DMS114 treated with DMSO at 0.1 percent for 48 hours (cell line): ENCODE measurements at regions not wholly inside any gene's neighbourhood (a gene's known extent, or its start where the extent isn't known, plus 50 kb on each side); places are given as distances from the start of the nearest gene placed in this dataset.

Source experiments
- DNase-seq: peaks from one replicate; lab custom pipeline; 2025; ENCODE audit not compliant: unreplicated experiment; lab: John Stamatoyannopoulos, UW

- DNase-seq, result no peak
Measured at GRCh38 chr9:16153741-16154140, 600.9 kb downstream of the CCDC171 start.

DNA sequence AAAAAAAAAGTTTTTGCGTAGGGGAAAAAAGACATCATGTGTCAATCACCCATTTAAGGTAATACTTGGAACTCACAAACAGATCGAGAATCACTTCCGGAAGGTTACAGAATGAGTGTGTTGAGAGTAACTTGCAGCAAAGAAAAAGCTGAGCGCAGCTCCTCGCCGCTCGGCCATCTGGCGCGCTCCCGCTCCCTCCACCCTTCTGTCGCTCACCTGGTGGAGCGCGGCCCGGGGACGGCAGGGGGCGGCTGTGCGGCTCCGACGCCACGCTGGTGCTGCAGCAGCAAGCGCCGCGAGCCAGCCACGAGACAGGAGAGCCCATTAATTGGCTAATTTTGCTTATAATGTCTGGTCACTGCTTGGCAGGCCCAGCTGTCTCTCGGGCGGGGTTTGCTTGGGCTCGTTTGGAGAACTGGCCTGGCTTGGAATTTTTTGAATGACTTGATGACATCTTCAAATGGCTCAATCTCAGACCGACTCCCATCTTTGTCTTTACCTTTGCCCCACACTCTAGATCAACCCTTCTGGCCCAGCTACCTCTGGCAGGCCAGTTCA is 601.8 kb downstream of the CCDC171 start:
- DNase-seq, result no peak

DNA sequence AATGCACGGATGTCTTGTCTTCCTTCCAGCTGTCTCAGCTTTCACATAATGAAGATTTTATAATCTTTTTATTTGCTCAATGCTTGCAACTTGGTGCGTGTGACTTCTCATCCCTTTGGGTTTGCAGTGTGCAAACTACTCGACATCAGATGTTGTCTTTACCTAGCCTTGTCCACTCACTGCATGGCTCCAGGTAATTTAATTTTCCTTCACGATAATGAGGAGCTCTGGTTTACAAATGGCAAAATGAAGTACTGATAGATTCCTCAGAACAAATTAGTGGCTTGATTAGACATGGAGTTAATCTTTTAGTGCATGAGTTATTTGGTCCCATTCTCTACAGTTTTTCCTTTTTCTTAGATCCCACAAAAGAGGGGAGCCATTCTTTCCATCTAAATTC is 603.0 kb downstream of the CCDC171 start:
- no peak for DNase-seq

DNA sequence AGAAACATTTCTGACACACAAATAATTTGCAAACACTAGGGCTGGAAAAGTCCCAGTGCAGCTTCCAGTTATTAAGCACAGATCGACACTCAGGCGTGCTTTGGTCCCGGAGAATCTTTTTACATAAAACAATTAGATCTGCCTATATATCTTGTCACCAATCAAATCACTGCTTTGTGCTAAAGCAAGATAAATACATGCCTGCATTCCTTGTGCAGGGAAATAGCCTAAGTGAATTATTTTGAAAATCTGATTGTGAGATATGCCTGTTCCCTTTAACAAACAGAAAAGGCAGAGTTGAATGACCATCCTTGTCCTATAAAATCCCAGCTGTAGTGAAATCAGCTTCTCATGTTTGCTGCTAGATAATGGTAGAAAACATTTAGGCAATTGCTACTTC is 604.4 kb downstream of the CCDC171 start:
- DNase-seq, result no peak

- no peak for DNase-seq
Measured at GRCh38 chr9:16157651-16158050, 604.8 kb downstream of the CCDC171 start.

DNA sequence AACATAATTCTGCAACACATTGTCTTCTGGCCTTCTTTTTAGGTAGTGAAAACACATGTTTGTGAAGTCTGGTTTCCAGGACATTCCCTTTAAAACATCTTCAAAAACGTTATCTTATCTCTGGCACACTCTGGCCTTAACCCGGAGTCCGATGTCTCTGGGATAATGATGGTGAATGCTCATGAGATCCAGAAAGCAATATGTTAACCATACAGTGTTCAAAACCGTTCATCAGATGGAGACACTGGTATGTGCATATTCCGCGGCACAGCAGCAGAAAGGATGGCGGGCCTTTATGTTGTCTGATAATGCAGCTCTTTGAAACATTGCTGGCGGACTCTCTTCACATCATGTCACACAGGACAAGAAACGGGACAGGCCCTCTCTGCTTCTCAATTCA is 605.2 kb downstream of the CCDC171 start:
- no peak for DNase-seq

DNA sequence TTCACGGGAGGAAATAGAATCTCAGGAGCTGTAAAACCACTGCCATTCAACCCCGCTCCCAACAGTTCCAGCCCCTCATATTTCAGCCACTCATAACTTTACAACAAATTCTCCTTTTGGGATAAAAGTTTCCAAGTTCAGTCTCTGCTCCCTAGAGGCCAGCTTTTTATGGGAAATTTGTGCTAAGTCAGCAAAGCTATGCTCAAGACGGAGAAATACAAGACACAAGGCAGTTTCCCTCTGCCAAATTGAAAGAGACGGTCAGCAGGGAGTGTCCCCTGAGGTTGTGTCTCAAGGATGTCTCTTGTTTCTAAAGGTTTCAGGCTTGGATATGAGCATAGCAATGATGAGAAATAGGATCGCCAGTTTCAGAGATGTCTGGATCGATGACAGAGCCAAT is 608.6 kb downstream of the CCDC171 start:
- DNase-seq, result no peak

- DNase-seq, result no peak
Measured at GRCh38 chr9:16170119-16170518, 617.3 kb downstream of the CCDC171 start.

- no peak for DNase-seq
Measured at GRCh38 chr9:16171911-16172310, 619.1 kb downstream of the CCDC171 start.

- DNase-seq, result no peak
Measured at GRCh38 chr9:16172796-16173195, 620.0 kb downstream of the CCDC171 start.

GRCh38 chr9:16174915-16175314 is 622.1 kb downstream of the CCDC171 start:
- no peak for DNase-seq

DNA sequence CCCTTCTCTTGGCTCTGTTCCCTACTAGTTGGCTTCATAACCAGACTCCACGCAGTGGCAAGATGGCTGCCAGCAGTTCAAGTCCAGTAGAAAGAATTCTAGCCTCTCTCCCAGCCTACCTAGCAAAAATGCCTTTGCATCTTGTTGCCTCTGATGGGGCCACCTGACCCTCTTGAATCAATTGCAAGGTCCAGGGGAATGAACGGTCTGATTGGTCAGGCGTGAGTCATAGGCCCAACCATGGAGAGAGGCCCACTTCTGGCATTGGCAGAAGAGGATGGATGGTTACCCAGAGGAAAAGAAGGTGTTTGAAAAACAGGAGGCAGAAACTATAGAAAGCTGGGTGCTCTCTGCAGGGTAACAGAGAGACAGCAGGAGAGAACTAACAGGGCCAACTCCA is 622.6 kb downstream of the CCDC171 start:
- no peak for DNase-seq

DNA sequence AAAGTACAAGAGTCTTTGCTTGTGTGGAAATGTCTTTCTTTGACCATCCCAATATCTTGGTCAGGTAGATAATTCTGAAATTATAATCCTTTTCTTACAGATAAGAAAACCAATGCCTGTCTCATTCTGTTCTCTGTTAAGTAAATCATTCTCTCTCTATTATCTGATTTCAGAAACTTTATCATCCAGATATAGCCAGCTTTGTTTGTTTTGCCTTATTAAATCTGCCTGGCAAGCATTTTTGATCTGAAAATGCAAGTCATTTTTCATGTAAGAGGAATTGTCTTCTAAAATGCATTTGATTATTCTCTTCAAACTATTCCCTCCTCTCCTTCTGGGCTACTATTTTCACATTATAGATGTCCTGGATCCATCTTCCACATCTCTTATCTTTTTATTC is 625.5 kb downstream of the CCDC171 start:
- DNase-seq, result no peak

GRCh38 chr9:16179566-16179965 is 626.7 kb downstream of the CCDC171 start:
- no peak for DNase-seq

DNA sequence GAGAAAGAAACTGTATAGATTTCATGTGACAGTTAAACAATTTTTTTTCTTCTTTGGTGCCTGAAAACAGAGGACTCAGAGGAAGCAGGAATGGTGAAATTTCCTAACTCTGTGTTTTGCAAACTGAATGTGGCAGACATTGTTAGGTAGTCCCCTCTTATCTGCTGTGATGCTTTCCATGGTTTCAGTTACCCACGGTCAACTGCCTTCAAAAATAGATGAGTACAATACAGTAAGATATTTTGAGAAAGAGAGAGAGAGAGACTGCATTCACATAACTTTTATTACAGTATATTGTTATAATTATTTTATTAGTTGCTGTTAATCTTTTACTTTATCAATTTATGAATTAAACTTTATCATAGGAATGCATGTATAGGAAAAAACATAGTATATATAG is 627.2 kb downstream of the CCDC171 start:
- no peak for DNase-seq

GRCh38 chr9:16180546-16180945 is 627.7 kb downstream of the CCDC171 start:
- DNase-seq, result no peak

GRCh38 chr9:16181539-16181938 is 628.7 kb downstream of the CCDC171 start:
- no peak for DNase-seq

DNA sequence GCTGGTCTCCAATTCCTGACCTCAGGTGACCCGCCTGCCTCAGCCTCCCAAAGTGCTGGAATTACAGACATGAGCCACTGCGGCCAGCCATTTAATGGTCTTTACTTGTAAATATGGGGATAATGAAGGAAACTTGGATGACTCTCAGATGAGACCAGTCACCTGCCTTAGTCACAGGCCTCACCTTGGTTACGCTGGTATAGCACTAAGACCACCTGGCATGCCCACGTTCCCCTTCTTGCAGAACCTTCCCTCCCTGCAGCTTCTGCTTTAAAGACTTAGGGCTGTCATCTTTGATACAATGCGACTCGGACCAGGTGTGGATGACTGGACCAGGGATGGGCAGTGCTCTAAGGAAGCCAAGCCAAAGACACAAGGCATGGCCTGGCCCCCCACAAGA is 629.9 kb downstream of the CCDC171 start:
- no peak for DNase-seq

DNA sequence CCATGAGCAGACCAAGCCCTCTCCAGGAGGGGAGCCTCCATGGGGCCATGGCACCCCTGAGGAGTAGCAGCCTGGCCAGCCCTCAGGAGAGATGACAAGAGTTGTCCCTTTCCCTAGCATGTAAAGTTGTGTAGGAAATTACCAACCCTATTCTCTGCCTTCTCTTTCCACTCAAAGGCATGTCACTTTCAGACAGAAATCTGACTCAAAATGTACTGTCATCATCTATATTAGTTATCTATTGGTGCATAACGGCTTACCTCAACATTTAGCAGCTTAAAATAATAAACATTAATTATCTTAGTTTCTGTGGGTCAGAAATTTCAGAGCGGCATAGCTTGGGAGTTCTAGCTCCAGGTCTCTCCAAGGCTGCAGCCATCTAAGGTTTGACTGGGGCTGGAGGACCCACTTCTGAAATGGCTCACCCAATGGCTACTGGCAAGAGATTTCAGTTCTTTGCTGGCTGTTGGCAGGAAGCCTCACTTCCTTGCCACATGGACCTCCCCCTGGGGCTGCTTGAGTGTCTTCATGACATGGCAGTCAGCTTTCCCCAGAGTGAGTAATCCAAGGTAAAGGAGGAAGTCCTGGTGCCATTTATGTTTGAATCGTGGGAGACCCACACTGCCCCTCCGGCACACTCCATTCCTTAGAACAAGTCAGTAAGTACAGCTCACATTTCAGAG is 632.3 kb downstream of the CCDC171 start:
- DNase-seq, result no peak

DNA sequence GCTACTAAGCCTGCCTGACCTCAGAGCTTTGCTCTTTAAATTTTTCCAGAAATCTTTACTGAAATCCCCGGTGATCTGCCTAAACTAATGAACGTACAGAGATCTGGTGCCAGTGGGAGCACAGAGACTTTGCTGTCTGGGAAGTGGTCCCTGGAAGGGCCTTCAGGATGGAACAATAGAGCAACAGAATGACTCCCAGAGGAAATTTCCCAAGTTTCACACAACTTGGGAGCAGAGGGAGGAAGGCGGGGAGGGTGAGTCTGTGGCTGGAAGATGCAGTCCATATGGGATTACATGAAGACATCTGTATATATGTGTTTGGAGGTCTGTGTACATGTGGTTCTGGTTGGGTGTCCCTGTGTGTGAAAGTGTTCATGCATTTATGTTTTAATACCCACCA is 638.3 kb downstream of the CCDC171 start:
- DNase-seq, result no peak

GRCh38 chr9:16191691-16192402 is 639.0 kb downstream of the CCDC171 start:
- peak; percentile 0 for DNase-seq

DNA sequence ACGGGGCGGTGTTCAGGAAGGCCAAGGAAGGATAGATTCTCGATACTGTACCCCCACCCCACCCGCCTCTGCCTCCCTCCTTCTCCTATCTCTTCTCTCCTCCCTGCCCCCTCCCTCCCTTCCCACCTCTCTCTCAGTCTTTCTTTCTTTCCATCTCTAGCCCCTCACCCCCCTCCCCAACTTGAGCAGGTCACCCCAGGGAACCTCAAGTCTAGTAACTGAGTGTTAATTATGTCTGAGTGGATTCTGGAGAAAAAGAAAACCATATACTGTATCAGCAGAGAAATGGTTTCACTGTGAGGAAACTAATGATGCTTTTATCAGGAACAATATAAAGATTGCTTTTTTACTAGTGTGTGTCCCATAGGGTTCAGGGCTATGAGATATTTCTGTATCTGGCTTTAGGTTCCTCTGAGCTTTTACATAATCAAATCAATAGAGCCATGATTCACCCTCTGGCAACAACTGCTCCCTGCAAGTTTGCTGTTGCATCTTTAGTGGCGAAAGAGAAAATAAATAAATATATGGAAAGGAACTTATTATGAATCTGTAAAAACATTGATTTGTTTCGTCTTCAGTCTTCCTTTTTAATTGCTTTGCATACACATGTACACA is 639.7 kb downstream of the CCDC171 start:
- no peak for DNase-seq
